ENCODE measurements at regions not wholly inside any gene's neighbourhood (a gene's known extent, or its start where the extent isn't known, plus 50 kb on each side); places are given as distances from the start of the nearest gene placed in this dataset.

- H3K27ac ChIP-seq: no peak overlapping the region
- no peak for TF ChIP-seq ZFX (IDR thresholded peaks at IDR 0.05)
- TF ChIP-seq, protein P1, sequence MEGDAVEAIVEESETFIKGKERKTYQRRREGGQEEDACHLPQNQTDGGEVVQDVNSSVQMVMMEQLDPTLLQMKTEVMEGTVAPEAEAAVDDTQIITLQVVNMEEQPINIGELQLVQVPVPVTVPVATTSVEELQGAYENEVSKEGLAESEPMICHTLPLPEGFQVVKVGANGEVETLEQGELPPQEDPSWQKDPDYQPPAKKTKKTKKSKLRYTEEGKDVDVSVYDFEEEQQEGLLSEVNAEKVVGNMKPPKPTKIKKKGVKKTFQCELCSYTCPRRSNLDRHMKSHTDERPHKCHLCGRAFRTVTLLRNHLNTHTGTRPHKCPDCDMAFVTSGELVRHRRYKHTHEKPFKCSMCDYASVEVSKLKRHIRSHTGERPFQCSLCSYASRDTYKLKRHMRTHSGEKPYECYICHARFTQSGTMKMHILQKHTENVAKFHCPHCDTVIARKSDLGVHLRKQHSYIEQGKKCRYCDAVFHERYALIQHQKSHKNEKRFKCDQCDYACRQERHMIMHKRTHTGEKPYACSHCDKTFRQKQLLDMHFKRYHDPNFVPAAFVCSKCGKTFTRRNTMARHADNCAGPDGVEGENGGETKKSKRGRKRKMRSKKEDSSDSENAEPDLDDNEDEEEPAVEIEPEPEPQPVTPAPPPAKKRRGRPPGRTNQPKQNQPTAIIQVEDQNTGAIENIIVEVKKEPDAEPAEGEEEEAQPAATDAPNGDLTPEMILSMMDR (conservative IDR thresholded peaks at IDR 0.05): no peak
Measured at GRCh38 chr5:98042521-98042920, 730.9 kb upstream of the RGMB start.

DNA sequence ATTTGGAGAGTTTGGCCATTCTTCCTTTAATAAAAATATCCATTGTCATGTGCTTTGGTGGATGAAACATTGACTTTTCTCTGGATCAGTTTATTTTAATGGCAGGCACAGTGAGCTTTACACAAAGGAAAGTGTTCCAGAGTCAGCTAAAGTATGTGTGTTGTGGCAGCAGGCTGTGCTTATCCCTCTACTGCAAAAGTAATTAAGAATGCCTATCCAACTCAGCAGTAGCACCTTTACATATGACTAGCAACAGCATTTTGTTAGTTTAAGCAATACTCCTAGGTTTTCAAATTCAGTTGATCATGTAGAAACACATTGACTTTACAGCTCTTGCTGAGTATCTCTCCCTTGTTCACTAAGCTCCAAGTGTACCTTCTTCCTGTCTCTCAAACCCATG, 730.5 kb upstream of the RGMB start:
- TF ChIP-seq, protein P1 (conservative IDR thresholded peaks at IDR 0.05): no peak
- no peak for TF ChIP-seq ZFX (IDR thresholded peaks at IDR 0.05)
- H3K27ac ChIP-seq: no peak overlapping the region

- TF ChIP-seq, protein P1 (conservative IDR thresholded peaks at IDR 0.05): no peak
- TF ChIP-seq ZFX (IDR thresholded peaks at IDR 0.05): no peak
- H3K27ac ChIP-seq: no peak overlapping the region
Measured at GRCh38 chr5:98050583-98050982, 722.9 kb upstream of the RGMB start.

DNA sequence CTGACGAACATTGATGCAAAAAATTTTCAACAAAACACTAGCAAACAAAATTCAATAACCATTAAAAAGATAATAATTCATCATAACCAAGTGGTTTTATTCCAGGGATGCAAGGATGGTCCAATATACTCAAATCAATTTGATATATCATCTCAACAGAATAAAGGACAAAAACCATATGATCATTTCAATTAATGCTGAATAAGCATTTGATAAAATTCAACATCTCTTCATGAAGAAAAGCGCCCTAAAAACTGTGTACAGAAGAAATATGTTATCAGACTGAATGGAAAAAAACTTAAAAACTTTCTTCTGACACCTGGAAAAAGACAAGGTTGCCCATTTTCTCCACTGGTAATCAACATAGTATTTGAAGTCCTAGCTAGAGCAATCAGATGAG, 720.3 kb upstream of the RGMB start:
- TF ChIP-seq, protein P1 (conservative IDR thresholded peaks at IDR 0.05): no peak
- no peak for TF ChIP-seq ZFX (IDR thresholded peaks at IDR 0.05)
- no peak overlapping the region for H3K27ac ChIP-seq

GRCh38 chr5:98060148-98060547, 713.3 kb upstream of the RGMB start:
- TF ChIP-seq, protein P1 (conservative IDR thresholded peaks at IDR 0.05): no peak
- TF ChIP-seq ZFX (IDR thresholded peaks at IDR 0.05): no peak
- H3K27ac ChIP-seq: no peak overlapping the region

- H3K27ac ChIP-seq: no peak overlapping the region
- TF ChIP-seq ZFX (IDR thresholded peaks at IDR 0.05): no peak
- TF ChIP-seq, protein P1 (conservative IDR thresholded peaks at IDR 0.05): no peak
Measured at GRCh38 chr5:98064118-98064685, 709.3 kb upstream of the RGMB start.

DNA sequence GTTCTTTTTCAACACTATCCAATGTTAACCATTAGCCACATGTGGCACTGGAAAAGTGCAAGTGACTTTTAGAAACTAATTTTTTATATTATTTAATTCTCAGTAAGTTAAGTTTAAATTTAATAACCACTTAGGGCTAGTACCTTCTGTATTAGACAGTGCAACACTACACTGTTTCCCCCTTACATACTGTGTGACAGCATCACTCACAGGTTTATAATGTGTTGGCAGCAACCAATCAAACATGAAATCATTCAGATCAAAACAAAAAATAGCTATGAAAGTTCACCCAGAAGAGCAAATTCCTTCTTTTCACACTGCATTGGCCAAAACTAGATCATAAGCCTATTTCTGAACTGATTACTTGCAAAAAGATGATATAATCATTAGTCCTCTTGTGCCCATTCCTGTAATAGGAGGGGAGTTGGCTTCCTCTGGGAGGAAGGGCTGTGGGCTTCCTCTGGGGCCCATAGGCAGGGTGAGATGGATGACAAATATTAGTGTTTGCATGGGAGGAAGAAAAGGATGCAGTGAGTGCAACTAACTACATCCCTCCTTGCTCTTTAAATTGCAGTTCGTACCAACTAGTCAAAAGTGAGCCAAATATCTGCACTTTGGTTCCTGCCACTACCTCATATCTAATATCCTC, 708.1 kb upstream of the RGMB start:
- H3K27ac ChIP-seq: no peak overlapping the region
- no peak for TF ChIP-seq ZFX (IDR thresholded peaks at IDR 0.05)
- TF ChIP-seq, protein P1 (conservative IDR thresholded peaks at IDR 0.05): no peak

All from C4-2B (cell line).